HG03103 (cell line): ENCODE measurements at regions not wholly inside any gene's neighbourhood (a gene's known extent, or its start where the extent isn't known, plus 50 kb on each side); places are given as distances from the start of the nearest gene placed in this dataset.

Source experiments
- ATAC-seq: cut with Tn5 transposase; IDR thresholded peaks from one replicate; pipeline ENCODE4 v1.9.1; 2021; ENCODE audit warnings: low read depth; ENCODE audit not compliant: unreplicated experiment

- ATAC-seq = no peak
These were observed 426.7 kb upstream of the MAF start for GRCh38 chr16:80027007-80027965.

GRCh38 chr16:80025236-80025635 lies 424.7 kb upstream of the MAF start:
- no peak for ATAC-seq

- ATAC-seq = no peak
These were observed 423.9 kb upstream of the MAF start for GRCh38 chr16:80024443-80024842.

- ATAC-seq = no peak
These were observed 423.3 kb upstream of the MAF start for GRCh38 chr16:80023865-80024264.

GRCh38 chr16:80019395-80019794 lies 418.9 kb upstream of the MAF start:
- ATAC-seq = no peak

GRCh38 chr16:80018466-80018865 lies 417.9 kb upstream of the MAF start:
- ATAC-seq = no peak

GRCh38 chr16:80016731-80017326 lies 416.3 kb upstream of the MAF start:
- ATAC-seq = no peak

GRCh38 chr16:80015566-80015965 lies 415.0 kb upstream of the MAF start:
- no peak for ATAC-seq

- ATAC-seq = no peak
These were observed 413.9 kb upstream of the MAF start for GRCh38 chr16:80014241-80014939.

- ATAC-seq = no peak
These were observed 412.0 kb upstream of the MAF start for GRCh38 chr16:80012586-80012985.

- no peak for ATAC-seq
These were observed 409.6 kb upstream of the MAF start for GRCh38 chr16:80009971-80010659.

GRCh38 chr16:80008857-80009256 lies 408.3 kb upstream of the MAF start:
- ATAC-seq = no peak

GRCh38 chr16:80007231-80007630 lies 406.7 kb upstream of the MAF start:
- no peak for ATAC-seq

GRCh38 chr16:80006241-80007215 lies 406.0 kb upstream of the MAF start:
- no peak for ATAC-seq

GRCh38 chr16:80004113-80004512 lies 403.6 kb upstream of the MAF start:
- no peak for ATAC-seq

- ATAC-seq = no peak
These were observed 401.7 kb upstream of the MAF start for GRCh38 chr16:80002261-80002660.

- no peak for ATAC-seq
These were observed 397.6 kb upstream of the MAF start for GRCh38 chr16:79998143-79998542.

GRCh38 chr16:79997257-79997656 lies 396.7 kb upstream of the MAF start:
- no peak for ATAC-seq

GRCh38 chr16:79996321-79996720 lies 395.8 kb upstream of the MAF start:
- ATAC-seq = no peak

GRCh38 chr16:79995315-79995714 lies 394.8 kb upstream of the MAF start:
- ATAC-seq = no peak
